Vagina (tissue), 2 donors: ENCODE measurements at regions not wholly inside any gene's neighbourhood (a gene's known extent, or its start where the extent isn't known, plus 50 kb on each side); places are given as distances from the start of the nearest gene placed in this dataset.

ENCODE experiments used
- POLR2A ChIP-seq, 2 donors: fragments of 450-650 bp; IDR thresholded peaks; one replicate each; pipeline ENCODE4 v1.6.1; 2017; ENCODE audit warnings: antibody characterized with exemption in 2 of 2, mild to moderate bottlenecking in 2 of 2, moderate library complexity in 2 of 2
- TF ChIP-seq, protein P1 (sequence below), 3 experiments: fragments of 450-650 bp in 2 of 3; fragments of 200-600 bp in 1 of 3; sonication (generic) in 1 of 3; IDR thresholded peaks; one replicate each; pipeline ENCODE4 v1.5.1; 2017 to 2019; ENCODE audit warnings: antibody characterized with exemption in 3 of 3, mild to moderate bottlenecking in 2 of 3, moderate library complexity in 2 of 3

DNA sequence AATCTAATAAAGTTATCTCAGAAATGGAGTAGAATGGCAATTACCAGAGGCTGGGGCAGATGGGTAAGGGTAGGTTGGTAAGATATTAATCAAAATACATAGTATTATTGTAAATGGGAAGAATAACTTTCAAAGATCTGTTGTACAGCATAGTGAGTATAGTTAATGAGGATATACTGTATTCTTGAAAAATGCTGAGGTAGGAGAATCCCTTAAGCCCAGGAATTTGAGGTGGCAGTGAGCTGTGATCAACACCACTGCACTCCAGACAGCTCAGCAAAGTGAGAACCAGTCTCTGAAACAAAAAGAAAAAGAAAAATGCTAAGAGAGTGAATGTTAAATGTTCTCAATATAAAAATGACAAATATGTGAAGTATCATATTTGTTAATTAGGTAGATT, 1033.7 kb downstream of the KCNT2 start:
- TF ChIP-seq, protein P1, sequence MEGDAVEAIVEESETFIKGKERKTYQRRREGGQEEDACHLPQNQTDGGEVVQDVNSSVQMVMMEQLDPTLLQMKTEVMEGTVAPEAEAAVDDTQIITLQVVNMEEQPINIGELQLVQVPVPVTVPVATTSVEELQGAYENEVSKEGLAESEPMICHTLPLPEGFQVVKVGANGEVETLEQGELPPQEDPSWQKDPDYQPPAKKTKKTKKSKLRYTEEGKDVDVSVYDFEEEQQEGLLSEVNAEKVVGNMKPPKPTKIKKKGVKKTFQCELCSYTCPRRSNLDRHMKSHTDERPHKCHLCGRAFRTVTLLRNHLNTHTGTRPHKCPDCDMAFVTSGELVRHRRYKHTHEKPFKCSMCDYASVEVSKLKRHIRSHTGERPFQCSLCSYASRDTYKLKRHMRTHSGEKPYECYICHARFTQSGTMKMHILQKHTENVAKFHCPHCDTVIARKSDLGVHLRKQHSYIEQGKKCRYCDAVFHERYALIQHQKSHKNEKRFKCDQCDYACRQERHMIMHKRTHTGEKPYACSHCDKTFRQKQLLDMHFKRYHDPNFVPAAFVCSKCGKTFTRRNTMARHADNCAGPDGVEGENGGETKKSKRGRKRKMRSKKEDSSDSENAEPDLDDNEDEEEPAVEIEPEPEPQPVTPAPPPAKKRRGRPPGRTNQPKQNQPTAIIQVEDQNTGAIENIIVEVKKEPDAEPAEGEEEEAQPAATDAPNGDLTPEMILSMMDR (IDR thresholded peaks at IDR 0.05), result no peak
- TF ChIP-seq POLR2A (IDR thresholded peaks at IDR 0.05), result no peak
